ENCODE measurements at regions not wholly inside any gene's neighbourhood (a gene's known extent, or its start where the extent isn't known, plus 50 kb on each side); places are given as distances from the start of the nearest gene placed in this dataset.

GRCh38 chr3:107913701-107914100, 177.1 kb downstream of the CD47 start:
- H4K20me1 ChIP-seq (ENCODE audit: control insufficient read depth, insufficient read depth): no peaks in the 10 kb centered on the region
- H3K27me3 ChIP-seq (replicated peaks in 1 of 2; ENCODE audit: control insufficient read depth in 2 of 2, insufficient read depth in 2 of 2, low read length in 1 of 2): no peaks in the 10 kb centered on the region
- H3K4me1 ChIP-seq (ENCODE audit: control insufficient read depth, insufficient read depth, low read length): peaks cover 19% of the 10 kb centered on the region
- ChIA-PET POLR2A (no interaction called here), CTCF (no interaction called here), RAD21 (ENCODE audit: unreplicated experiment) (no interaction called here), SMC1A (ENCODE audit: uncharacterized antibody, unreplicated experiment) (no interaction called here)
- no peaks in the 10 kb centered on the region for H3K36me3 ChIP-seq (ENCODE audit: control insufficient read depth in 2 of 2, insufficient read depth in 2 of 2, low read length in 1 of 2)
- H3K27ac ChIP-seq (ENCODE audit: control insufficient read depth, insufficient read depth): no peak overlapping the region
- no peak overlapping the region for H3K4me3 ChIP-seq
- FAIRE-seq: no peak
- BruUV-seq (replicated peaks): no TSS peak
- no peaks in the 10 kb centered on the region for H3K79me2 ChIP-seq (ENCODE audit: control insufficient read depth, insufficient read depth, low read length)
- peaks cover 1% of the 10 kb centered on the region; the same call in 1 of the 3 replicates for H3K9me3 ChIP-seq (replicated peaks; ENCODE audit: control insufficient read depth, insufficient read depth, low read length)
- no peak overlapping the region for H3K9ac ChIP-seq (ENCODE audit: control insufficient read depth, insufficient read depth, low read length)
- intact Hi-C loops (cut with micrococcal nuclease; ENCODE audit: unreplicated experiment): no loop called here
- DNase-seq (ENCODE audit: low read depth, low spot score): no peak
- no peak overlapping the region for H3K4me2 ChIP-seq (ENCODE audit: control insufficient read depth, insufficient read depth)
- ATAC-seq: no peak
- TF ChIP-seq CHD2 (IDR thresholded peaks at IDR 0.05; ENCODE audit: borderline replicate concordance, low read depth, low read length) (no peak), EP300 (IDR thresholded peaks at IDR 0.05; ENCODE audit: borderline replicate concordance in 1 of 2, control insufficient read depth in 1 of 2, low read depth in 2 of 2, low read length in 2 of 2) (no peak), EGR1 (IDR thresholded peaks at IDR 0.05; ENCODE audit: borderline replicate concordance in 1 of 2, low read depth in 2 of 2, low read length in 2 of 2) (no peak), USF2 (IDR thresholded peaks at IDR 0.05; ENCODE audit: borderline replicate concordance, low read depth, low read length) (no peak), ATF7 (IDR thresholded peaks at IDR 0.05; ENCODE audit: low read depth) (no peak), TCF7 (IDR thresholded peaks at IDR 0.05; ENCODE audit: borderline replicate concordance) (no peak), SUPT20H (IDR thresholded peaks at IDR 0.05; ENCODE audit: borderline replicate concordance, control insufficient read depth, low read depth, low read length) (no peak), BCL3 (IDR thresholded peaks at IDR 0.05; ENCODE audit: borderline replicate concordance, insufficient read depth, low read depth, low read length, poor library complexity, severe bottlenecking) (no peak), IRF4 (IDR thresholded peaks at IDR 0.05; ENCODE audit: low read depth, low read length) (no peak), REST (IDR thresholded peaks at IDR 0.05; ENCODE audit: low read depth, low read length) (no peak), FOXM1 (IDR thresholded peaks at IDR 0.05; ENCODE audit: low read depth, low read length) (no peak), HDAC2 (IDR thresholded peaks at IDR 0.05) (no peak)
- H2AFZ ChIP-seq (ENCODE audit: control insufficient read depth, low read depth, low read length): no peak overlapping the region
- in situ Hi-C loops (cut with MboI): no loop called here

Measured in GM12878 (cell line).